ENCODE measurements at regions not wholly inside any gene's neighbourhood (a gene's known extent, or its start where the extent isn't known, plus 50 kb on each side); places are given as distances from the start of the nearest gene placed in this dataset.

DNA sequence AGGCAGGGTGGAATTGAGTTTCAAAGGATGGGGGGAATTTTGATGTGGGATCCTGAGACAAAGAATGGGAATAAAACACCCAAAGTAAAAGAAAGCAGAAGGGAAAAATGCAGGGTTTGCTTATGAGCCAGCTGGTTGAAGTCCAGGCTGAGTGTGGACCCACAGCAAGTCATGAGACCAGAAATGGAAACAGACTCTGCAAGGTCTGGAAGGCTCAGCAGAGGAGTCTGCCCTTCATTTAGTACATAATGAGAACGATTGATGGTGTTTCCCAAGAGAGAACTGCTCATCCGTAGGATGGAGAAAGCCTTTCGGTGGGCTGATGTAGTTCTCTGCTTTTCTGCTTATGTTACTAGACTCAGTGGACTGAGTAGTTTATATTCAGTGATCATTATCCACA lies 259.1 kb downstream of the C4orf33 start:
- Histone ChIP-seq H3K36me3 (ENCODE audit: control insufficient read depth, insufficient read depth, low read length) (no peaks in the 10 kb centered on the region), H3K4me3 (ENCODE audit: low read depth, low read length) (no peak overlapping the region), H3K27me3 (ENCODE audit: control insufficient read depth, insufficient read depth, low read length) (no peaks in the 10 kb centered on the region), H3K4me1 (ENCODE audit: control insufficient read depth, insufficient read depth, low read length) (no peaks in the 10 kb centered on the region), H3K9me3 (ENCODE audit: control insufficient read depth, insufficient read depth, low read length) (no peaks in the 10 kb centered on the region), H3K27ac (ENCODE audit: low read depth, low read length) (no peak overlapping the region)
- peak in 4 of 6 donors; percentile 31 to 77 (median 35) for DNase-seq (ENCODE audit: low read depth in 4 of 6, low spot score in 6 of 6)
- no CpG with 5 or more reads among the region's 3 CpGs for WGBS (ENCODE audit: insufficient coverage)

DNA sequence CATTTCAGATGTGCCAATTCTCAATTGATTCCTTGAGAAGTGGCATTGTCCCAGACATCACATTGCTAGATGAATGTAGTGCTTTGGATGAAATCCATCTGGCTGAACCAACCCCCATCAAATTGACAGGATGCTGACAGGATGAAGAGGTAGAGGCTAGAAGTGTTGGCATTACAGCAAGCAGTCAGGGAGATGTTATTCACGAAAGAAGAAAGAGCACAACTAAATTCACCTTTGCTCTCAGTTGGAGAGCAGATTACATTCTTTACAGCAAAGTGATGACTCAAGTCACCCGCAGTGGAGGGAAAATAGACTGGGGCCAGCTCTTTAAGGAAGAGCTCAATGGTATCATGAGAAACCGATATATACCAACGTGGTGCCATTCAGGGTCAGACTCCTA lies 259.6 kb downstream of the C4orf33 start:
- Histone ChIP-seq H3K27me3 (ENCODE audit: control insufficient read depth, insufficient read depth, low read length) (no peaks in the 10 kb centered on the region), H3K4me3 (ENCODE audit: low read depth, low read length) (no peak overlapping the region), H3K4me1 (ENCODE audit: control insufficient read depth, insufficient read depth, low read length) (no peaks in the 10 kb centered on the region), H3K36me3 (ENCODE audit: control insufficient read depth, insufficient read depth, low read length) (no peaks in the 10 kb centered on the region), H3K27ac (ENCODE audit: low read depth, low read length) (no peak overlapping the region), H3K9me3 (ENCODE audit: control insufficient read depth, insufficient read depth, low read length) (no peaks in the 10 kb centered on the region)
- 76% methylated on average over 2 of the region's 4 CpGs for WGBS (ENCODE audit: insufficient coverage)
- DNase-seq (ENCODE audit: low read depth in 4 of 6, low spot score in 6 of 6), result peak in 4 of 6 donors; percentile 45 to 90 (median 54)

DNA sequence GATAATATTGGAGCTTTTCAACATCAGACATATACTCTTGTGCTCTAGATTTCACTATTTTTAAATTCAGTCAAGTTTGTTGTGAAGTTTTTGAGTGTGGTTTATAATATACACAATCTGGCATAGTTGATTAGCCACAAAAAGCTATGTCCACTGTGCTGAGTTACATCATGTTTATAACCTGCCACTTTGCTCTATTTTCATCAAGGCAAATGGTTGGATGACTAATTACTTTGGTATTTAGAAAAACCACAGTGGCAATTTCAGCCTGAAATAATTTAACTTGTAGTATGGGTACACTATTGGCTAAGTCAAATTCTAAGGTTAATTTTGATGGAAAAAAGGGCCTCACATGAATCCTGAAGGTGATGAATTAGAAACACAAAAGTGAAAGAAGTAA lies 262.6 kb downstream of the C4orf33 start:
- H3K4me1 ChIP-seq (ENCODE audit: control insufficient read depth, insufficient read depth, low read length), result no peaks in the 10 kb centered on the region
- no peak for DNase-seq (ENCODE audit: low read depth in 4 of 6, low spot score in 6 of 6)
- H3K9me3 ChIP-seq (ENCODE audit: control insufficient read depth, insufficient read depth, low read length), result peaks cover 1% of the 10 kb centered on the region
- H3K27me3 ChIP-seq (ENCODE audit: control insufficient read depth, insufficient read depth, low read length), result no peaks in the 10 kb centered on the region
- no peak overlapping the region for H3K27ac ChIP-seq (ENCODE audit: low read depth, low read length)
- no peak overlapping the region for H3K4me3 ChIP-seq (ENCODE audit: low read depth, low read length)
- no peaks in the 10 kb centered on the region for H3K36me3 ChIP-seq (ENCODE audit: control insufficient read depth, insufficient read depth, low read length)

- peaks cover 1% of the 10 kb centered on the region for H3K9me3 ChIP-seq (ENCODE audit: control insufficient read depth, insufficient read depth, low read length)
- no peak overlapping the region for H3K4me3 ChIP-seq (ENCODE audit: low read depth, low read length)
- no peaks in the 10 kb centered on the region for H3K36me3 ChIP-seq (ENCODE audit: control insufficient read depth, insufficient read depth, low read length)
- H3K4me1 ChIP-seq (ENCODE audit: control insufficient read depth, insufficient read depth, low read length), result no peaks in the 10 kb centered on the region
- H3K27ac ChIP-seq (ENCODE audit: low read depth, low read length), result no peak overlapping the region
- no peak for DNase-seq (ENCODE audit: low read depth in 4 of 6, low spot score in 6 of 6)
- no peaks in the 10 kb centered on the region for H3K27me3 ChIP-seq (ENCODE audit: control insufficient read depth, insufficient read depth, low read length)
Measured at GRCh38 chr4:129359461-129359860, 263.5 kb downstream of the C4orf33 start.

- DNase-seq (ENCODE audit: low read depth in 4 of 6, low spot score in 6 of 6), result peak; percentile 74 to 97 (median 82)
- H3K27ac ChIP-seq (ENCODE audit: low read depth, low read length), result no peak overlapping the region
Measured at GRCh38 chr4:129362691-129363274, 266.8 kb downstream of the C4orf33 start.

GRCh38 chr4:129364747-129365452 lies 268.9 kb downstream of the C4orf33 start:
- WGBS (ENCODE audit: insufficient coverage), result 80% methylated on average over 5 of the region's 10 CpGs
- H3K4me3 ChIP-seq (ENCODE audit: low read depth, low read length), result no peak overlapping the region
- H3K4me1 ChIP-seq (ENCODE audit: control insufficient read depth, insufficient read depth, low read length), result no peaks in the 10 kb centered on the region

More at GRCh38 chr4:129362691-129363274, 266.8 kb downstream of the C4orf33 start:
- Histone ChIP-seq H3K4me1 (ENCODE audit: control insufficient read depth, insufficient read depth, low read length) (no peaks in the 10 kb centered on the region), H3K27me3 (ENCODE audit: control insufficient read depth, insufficient read depth, low read length) (no peaks in the 10 kb centered on the region), H3K4me3 (ENCODE audit: low read depth, low read length) (no peak overlapping the region), H3K36me3 (ENCODE audit: control insufficient read depth, insufficient read depth, low read length) (no peaks in the 10 kb centered on the region), H3K9me3 (ENCODE audit: control insufficient read depth, insufficient read depth, low read length) (peaks cover 1% of the 10 kb centered on the region)
- WGBS (ENCODE audit: insufficient coverage), result no CpG with 5 or more reads among the region's 5 CpGs

GRCh38 chr4:129369361-129370010 lies 273.5 kb downstream of the C4orf33 start:
- Histone ChIP-seq H3K27me3 (ENCODE audit: control insufficient read depth, insufficient read depth, low read length) (no peaks in the 10 kb centered on the region), H3K4me1 (ENCODE audit: control insufficient read depth, insufficient read depth, low read length) (no peaks in the 10 kb centered on the region), H3K36me3 (ENCODE audit: control insufficient read depth, insufficient read depth, low read length) (no peaks in the 10 kb centered on the region), H3K4me3 (ENCODE audit: low read depth, low read length) (no peak overlapping the region), H3K9me3 (ENCODE audit: control insufficient read depth, insufficient read depth, low read length) (no peaks in the 10 kb centered on the region), H3K27ac (ENCODE audit: low read depth, low read length) (no peak overlapping the region)
- WGBS (ENCODE audit: insufficient coverage), result no CpG with 5 or more reads among the region's 3 CpGs
- DNase-seq (ENCODE audit: low read depth in 4 of 6, low spot score in 6 of 6), result peak in 1 of 6 donors; percentile 66

More at GRCh38 chr4:129364747-129365452, 268.9 kb downstream of the C4orf33 start:
- Histone ChIP-seq H3K9me3 (ENCODE audit: control insufficient read depth, insufficient read depth, low read length) (peaks cover 1% of the 10 kb centered on the region), H3K36me3 (ENCODE audit: control insufficient read depth, insufficient read depth, low read length) (no peaks in the 10 kb centered on the region), H3K27me3 (ENCODE audit: control insufficient read depth, insufficient read depth, low read length) (no peaks in the 10 kb centered on the region), H3K27ac (ENCODE audit: low read depth, low read length) (no peak overlapping the region)
- no peak for DNase-seq (ENCODE audit: low read depth in 4 of 6, low spot score in 6 of 6)

GRCh38 chr4:129371065-129371464 lies 275.1 kb downstream of the C4orf33 start:
- DNase-seq (ENCODE audit: low read depth in 4 of 6, low spot score in 6 of 6), result no peak
- Histone ChIP-seq H3K4me1 (ENCODE audit: control insufficient read depth, insufficient read depth, low read length) (no peaks in the 10 kb centered on the region), H3K4me3 (ENCODE audit: low read depth, low read length) (no peak overlapping the region), H3K9me3 (ENCODE audit: control insufficient read depth, insufficient read depth, low read length) (no peaks in the 10 kb centered on the region), H3K36me3 (ENCODE audit: control insufficient read depth, insufficient read depth, low read length) (no peaks in the 10 kb centered on the region), H3K27ac (ENCODE audit: low read depth, low read length) (no peak overlapping the region), H3K27me3 (ENCODE audit: control insufficient read depth, insufficient read depth, low read length) (no peaks in the 10 kb centered on the region)
- WGBS (ENCODE audit: insufficient coverage), result 38% methylated on average over 1 of the region's 4 CpGs

DNA sequence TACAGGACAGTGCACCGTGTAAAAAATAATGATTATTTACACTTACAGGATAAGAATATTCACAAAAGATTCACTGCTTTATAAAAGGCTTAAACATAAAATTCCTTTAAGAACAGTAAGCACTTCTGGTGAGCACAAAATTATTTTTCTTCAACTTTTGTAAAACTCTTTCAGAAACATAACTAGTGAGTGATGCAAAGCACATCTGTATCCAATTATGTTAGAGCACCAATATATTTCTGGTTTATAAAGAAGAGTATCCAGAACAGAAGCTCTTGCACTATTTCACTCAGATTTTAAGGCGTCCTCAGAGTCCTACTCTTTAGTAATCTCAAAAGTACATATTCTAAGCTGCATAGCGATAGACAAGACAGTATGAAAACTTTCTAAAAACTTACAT lies 276.0 kb downstream of the C4orf33 start:
- Histone ChIP-seq H3K27me3 (ENCODE audit: control insufficient read depth, insufficient read depth, low read length) (no peaks in the 10 kb centered on the region), H3K4me1 (ENCODE audit: control insufficient read depth, insufficient read depth, low read length) (no peaks in the 10 kb centered on the region), H3K4me3 (ENCODE audit: low read depth, low read length) (no peak overlapping the region), H3K27ac (ENCODE audit: low read depth, low read length) (no peak overlapping the region), H3K36me3 (ENCODE audit: control insufficient read depth, insufficient read depth, low read length) (no peaks in the 10 kb centered on the region), H3K9me3 (ENCODE audit: control insufficient read depth, insufficient read depth, low read length) (no peaks in the 10 kb centered on the region)
- no CpG with 5 or more reads among the region's 3 CpGs for WGBS (ENCODE audit: insufficient coverage)
- no peak for DNase-seq (ENCODE audit: low read depth in 4 of 6, low spot score in 6 of 6)

Data from spinal cord (tissue), 9 donors.